ENCODE measurements at regions not wholly inside any gene's neighbourhood (a gene's known extent, or its start where the extent isn't known, plus 50 kb on each side); places are given as distances from the start of the nearest gene placed in this dataset.

DNA sequence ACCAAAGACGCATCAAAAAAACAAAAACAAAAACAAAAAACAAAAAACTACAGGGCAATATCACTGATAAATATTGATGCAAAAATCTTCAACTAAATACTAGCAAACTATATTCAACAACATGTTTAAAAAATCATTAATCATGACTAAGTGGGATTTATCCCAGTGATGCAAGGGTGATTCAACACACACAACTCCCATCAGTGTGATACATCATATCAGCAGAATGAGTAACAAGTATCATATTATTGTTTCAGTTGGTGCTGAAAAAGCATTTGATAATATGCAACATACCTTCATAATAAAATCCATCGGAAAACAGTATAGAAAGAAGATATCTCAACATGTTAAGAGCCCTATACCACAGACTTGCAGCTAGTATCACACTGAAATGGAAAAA, 953.0 kb downstream of the AMY1C start:
- no peaks in the 10 kb centered on the region for H3K36me3 ChIP-seq (ENCODE audit: low read depth, missing control alignments)
- TF ChIP-seq POLR2A (IDR thresholded peaks at IDR 0.05): no peak
- no peak for TF ChIP-seq CTCF (IDR thresholded peaks at IDR 0.05)
- H3K4me3 ChIP-seq: no peak overlapping the region
- H3K4me1 ChIP-seq: no peaks in the 10 kb centered on the region
- H3K27me3 ChIP-seq: no peaks in the 10 kb centered on the region
- intact Hi-C loops (cut with DNase I; ENCODE audit: low total_unique reads): no loop called here
- WGBS, 2 donors: 81 to 85% methylated on average over 2 of the region's 2 CpGs
- no peaks in the 10 kb centered on the region for H3K9me3 ChIP-seq
- DNase-seq: no peak
- no peak overlapping the region for H3K27ac ChIP-seq

DNA sequence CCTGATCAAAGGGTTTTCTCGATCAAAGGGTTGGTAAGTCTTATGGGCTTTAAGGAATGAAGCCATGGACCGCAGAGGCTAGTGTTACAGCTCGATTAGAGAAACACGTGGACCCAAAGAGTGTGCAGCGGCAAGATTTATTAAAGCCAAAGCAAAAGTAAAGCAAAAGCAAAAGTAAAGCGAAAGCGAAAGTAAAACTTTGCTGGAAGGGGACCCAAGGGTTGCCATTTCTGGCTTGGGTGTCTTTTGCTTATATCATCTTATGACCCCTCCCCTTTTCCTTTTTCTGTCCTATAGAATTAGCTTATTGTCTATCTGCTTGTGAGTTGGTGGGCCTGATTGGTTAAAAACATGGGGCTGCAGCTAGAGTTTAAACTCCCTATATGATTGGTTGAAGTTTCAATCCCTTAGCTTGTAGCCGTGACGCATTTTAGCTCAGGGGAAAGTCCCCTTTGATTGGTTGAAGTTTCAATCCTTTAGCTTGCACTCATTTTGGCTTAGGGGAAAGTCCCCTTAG, 957.0 kb downstream of the AMY1C start:
- peak; percentile 22 for DNase-seq
- H3K9me3 ChIP-seq: no peaks in the 10 kb centered on the region
- no peaks in the 10 kb centered on the region for H3K4me1 ChIP-seq
- H3K27ac ChIP-seq: no peak overlapping the region
- TF ChIP-seq CTCF (IDR thresholded peaks at IDR 0.05): no peak
- TF ChIP-seq POLR2A (IDR thresholded peaks at IDR 0.05): no peak
- peak overlapping the region in 1 of 2 donors; percentile 38 for H3K4me3 ChIP-seq
- 62 to 81% methylated on average over 9 of the region's 9 CpGs for WGBS, 2 donors
- no peaks in the 10 kb centered on the region for H3K36me3 ChIP-seq (ENCODE audit: low read depth, missing control alignments)
- H3K27me3 ChIP-seq: no peaks in the 10 kb centered on the region
- intact Hi-C loops (cut with DNase I; ENCODE audit: low total_unique reads): no loop called here

DNA sequence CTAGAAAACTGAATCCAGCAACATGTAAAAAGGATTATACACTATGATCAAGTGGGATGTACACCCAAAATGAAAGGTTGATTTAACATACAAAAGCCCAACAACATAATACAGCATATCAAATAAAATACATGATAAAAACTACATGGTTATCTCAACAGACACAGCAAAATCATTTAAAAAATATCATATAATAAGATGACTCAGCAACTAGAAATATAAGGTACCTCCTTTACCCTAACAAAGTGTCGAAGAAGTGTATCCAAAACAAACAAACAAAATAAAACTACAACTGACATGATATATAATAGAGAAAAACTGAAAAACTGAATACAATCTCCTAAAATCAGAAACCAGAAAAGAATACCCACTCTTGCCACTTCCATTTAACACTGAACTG, 969.1 kb downstream of the AMY1C start:
- Histone ChIP-seq H3K9me3 (no peaks in the 10 kb centered on the region), H3K36me3 (ENCODE audit: low read depth, missing control alignments) (no peaks in the 10 kb centered on the region)
- intact Hi-C loops (cut with DNase I; ENCODE audit: low total_unique reads): no loop called here

DNA sequence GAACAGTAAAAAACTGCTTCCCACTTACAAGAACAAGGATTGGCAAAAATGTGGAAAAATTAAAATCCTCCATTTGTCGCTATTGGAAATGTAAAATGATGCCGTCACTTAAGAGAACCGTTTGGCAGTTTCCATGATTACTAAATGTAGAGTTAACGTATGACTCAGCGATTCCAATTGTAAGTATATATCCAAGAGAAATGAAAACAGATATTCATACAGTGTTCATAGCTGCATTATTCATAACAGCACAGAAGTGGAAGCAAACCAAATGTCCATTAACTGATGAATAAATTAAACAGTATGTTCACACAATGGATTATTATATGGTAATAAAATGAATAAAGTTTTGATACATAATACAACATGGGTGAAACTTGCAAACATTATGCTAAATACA, 971.0 kb downstream of the AMY1C start:
- no peak overlapping the region for H3K27ac ChIP-seq
- H3K36me3 ChIP-seq (ENCODE audit: low read depth, missing control alignments): no peaks in the 10 kb centered on the region
- WGBS, 2 donors: 57 to 74% methylated on average over 5 of the region's 5 CpGs
- no peaks in the 10 kb centered on the region for H3K9me3 ChIP-seq
- H3K4me3 ChIP-seq: no peak overlapping the region
- H3K27me3 ChIP-seq: no peaks in the 10 kb centered on the region
- no peak for DNase-seq
- intact Hi-C loops (cut with DNase I; ENCODE audit: low total_unique reads): no loop called here
- no peaks in the 10 kb centered on the region for H3K4me1 ChIP-seq
- TF ChIP-seq POLR2A (IDR thresholded peaks at IDR 0.05) (no peak), CTCF (IDR thresholded peaks at IDR 0.05) (no peak)

More for the DNA sequence above, 969.1 kb downstream of the AMY1C start:
- WGBS, 2 donors: 80 to 92% methylated on average over 1 of the region's 1 CpG
- TF ChIP-seq CTCF (IDR thresholded peaks at IDR 0.05): no peak
- TF ChIP-seq POLR2A (IDR thresholded peaks at IDR 0.05): no peak
- H3K4me3 ChIP-seq: no peak overlapping the region
- no peak overlapping the region for H3K27ac ChIP-seq
- H3K4me1 ChIP-seq: no peaks in the 10 kb centered on the region
- no peaks in the 10 kb centered on the region for H3K27me3 ChIP-seq
- DNase-seq: no peak

GRCh38 chr1:104726917-104727316, 977.2 kb downstream of the AMY1C start:
- Histone ChIP-seq H3K36me3 (ENCODE audit: low read depth, missing control alignments) (no peaks in the 10 kb centered on the region), H3K27ac (no peak overlapping the region), H3K4me3 (no peak overlapping the region), H3K4me1 (no peaks in the 10 kb centered on the region), H3K9me3 (no peaks in the 10 kb centered on the region), H3K27me3 (no peaks in the 10 kb centered on the region)
- intact Hi-C loops (cut with DNase I; ENCODE audit: low total_unique reads): no loop called here
- DNase-seq: no peak
- TF ChIP-seq CTCF (IDR thresholded peaks at IDR 0.05): no peak
- 41 to 71% methylated on average over 1 of the region's 1 CpG for WGBS, 2 donors

All from testis (tissue), 2 donors.